ENCODE measurements at regions not wholly inside any gene's neighbourhood (a gene's known extent, or its start where the extent isn't known, plus 50 kb on each side); places are given as distances from the start of the nearest gene placed in this dataset.
"Not testable (repeated sequence)": the region's sequence is repeated elsewhere in the genome, so short reads cannot be mapped to it uniquely, and the experiment has no call there.

GRCh38 chr6:3672339-3672738 lies 79.2 kb downstream of the PXDC1 start:
- not testable (repeated sequence) for ATAC-seq; H3K27me3 Mint-ChIP-seq; H3K9me3 ChIP-seq (ENCODE audit: control insufficient read depth, low read length, poor library complexity, severe bottlenecking); H3K36me3 Mint-ChIP-seq (ENCODE audit: low read depth); H3K4me3 Mint-ChIP-seq; H3K27ac Mint-ChIP-seq; DNase-seq; H3K4me1 Mint-ChIP-seq

- Mint-ChIP-seq H3K27me3 (no peaks in the 10 kb centered on the region), H3K4me3 (no peak overlapping the region), H3K36me3 (ENCODE audit: low read depth) (no peaks in the 10 kb centered on the region), H3K4me1 (no peaks in the 10 kb centered on the region), H3K27ac (no peak overlapping the region)
- ATAC-seq (no peak), DNase-seq (no peak)
- H3K9me3 ChIP-seq (ENCODE audit: control insufficient read depth, low read length, poor library complexity, severe bottlenecking): no peaks in the 10 kb centered on the region
Observed at GRCh38 chr6:3671382-3671781, 80.1 kb downstream of the PXDC1 start.

- Mint-ChIP-seq H3K27me3 (peaks cover under 1% of the 10 kb centered on the region), H3K4me3 (no peak overlapping the region), H3K36me3 (ENCODE audit: low read depth) (no peaks in the 10 kb centered on the region), H3K4me1 (no peaks in the 10 kb centered on the region), H3K27ac (no peak overlapping the region)
- DNase-seq (no peak), ATAC-seq (no peak)
- peaks cover 3% of the 10 kb centered on the region for H3K9me3 ChIP-seq (ENCODE audit: control insufficient read depth, low read length, poor library complexity, severe bottlenecking)
Observed at GRCh38 chr6:3670356-3670755, 81.2 kb downstream of the PXDC1 start.

- Mint-ChIP-seq H3K4me1 (no peaks in the 10 kb centered on the region), H3K27me3 (peaks cover 5% of the 10 kb centered on the region), H3K4me3 (no peak overlapping the region), H3K27ac (no peak overlapping the region), H3K36me3 (ENCODE audit: low read depth) (no peaks in the 10 kb centered on the region)
- H3K9me3 ChIP-seq (ENCODE audit: control insufficient read depth, low read length, poor library complexity, severe bottlenecking): peaks cover 3% of the 10 kb centered on the region
- ATAC-seq: no peak
- DNase-seq: no peak
Observed at GRCh38 chr6:3669916-3670315, 81.6 kb downstream of the PXDC1 start.

GRCh38 chr6:3665608-3666007 lies 85.9 kb downstream of the PXDC1 start:
- Mint-ChIP-seq H3K27ac (no peak overlapping the region), H3K36me3 (ENCODE audit: low read depth) (no peaks in the 10 kb centered on the region), H3K4me3 (no peak overlapping the region), H3K4me1 (no peaks in the 10 kb centered on the region), H3K27me3 (peaks cover 18% of the 10 kb centered on the region)
- DNase-seq (no peak), ATAC-seq (no peak)
- peaks cover 3% of the 10 kb centered on the region for H3K9me3 ChIP-seq (ENCODE audit: control insufficient read depth, low read length, poor library complexity, severe bottlenecking)

GRCh38 chr6:3664625-3665041 lies 86.9 kb downstream of the PXDC1 start:
- no peak for ATAC-seq

GRCh38 chr6:3663811-3664210 lies 87.7 kb downstream of the PXDC1 start:
- Mint-ChIP-seq H3K27me3 (peaks cover 32% of the 10 kb centered on the region), H3K4me3 (no peak overlapping the region), H3K4me1 (no peaks in the 10 kb centered on the region), H3K36me3 (ENCODE audit: low read depth) (no peaks in the 10 kb centered on the region), H3K27ac (no peak overlapping the region)
- ATAC-seq: no peak
- no peak for DNase-seq
- H3K9me3 ChIP-seq (ENCODE audit: control insufficient read depth, low read length, poor library complexity, severe bottlenecking): peaks cover 3% of the 10 kb centered on the region

More at GRCh38 chr6:3664625-3665041, 86.9 kb downstream of the PXDC1 start:
- no peak for DNase-seq
- Mint-ChIP-seq H3K36me3 (ENCODE audit: low read depth) (no peaks in the 10 kb centered on the region), H3K27me3 (peaks cover 28% of the 10 kb centered on the region), H3K27ac (no peak overlapping the region), H3K4me1 (no peaks in the 10 kb centered on the region), H3K4me3 (no peak overlapping the region)
- H3K9me3 ChIP-seq (ENCODE audit: control insufficient read depth, low read length, poor library complexity, severe bottlenecking): peaks cover 3% of the 10 kb centered on the region

- Mint-ChIP-seq H3K27me3 (peaks cover 32% of the 10 kb centered on the region), H3K4me1 (no peaks in the 10 kb centered on the region), H3K36me3 (ENCODE audit: low read depth) (no peaks in the 10 kb centered on the region), H3K27ac (no peak overlapping the region), H3K4me3 (no peak overlapping the region)
- H3K9me3 ChIP-seq (ENCODE audit: control insufficient read depth, low read length, poor library complexity, severe bottlenecking): peaks cover 3% of the 10 kb centered on the region
- no peak for DNase-seq
- ATAC-seq: no peak
Observed at GRCh38 chr6:3663081-3663480, 88.4 kb downstream of the PXDC1 start.

GRCh38 chr6:3661390-3661789 lies 90.1 kb downstream of the PXDC1 start:
- peaks cover 3% of the 10 kb centered on the region for H3K9me3 ChIP-seq (ENCODE audit: control insufficient read depth, low read length, poor library complexity, severe bottlenecking)
- H3K27ac Mint-ChIP-seq: no peak overlapping the region
- no peak for ATAC-seq
- DNase-seq: no peak
- H3K27me3 Mint-ChIP-seq: peaks cover 35% of the 10 kb centered on the region
- no peak overlapping the region for H3K4me3 Mint-ChIP-seq
- no peaks in the 10 kb centered on the region for H3K4me1 Mint-ChIP-seq
- no peaks in the 10 kb centered on the region for H3K36me3 Mint-ChIP-seq (ENCODE audit: low read depth)

- H3K36me3 Mint-ChIP-seq (ENCODE audit: low read depth): no peaks in the 10 kb centered on the region
- peaks cover 41% of the 10 kb centered on the region for H3K27me3 Mint-ChIP-seq
- H3K4me3 Mint-ChIP-seq: no peak overlapping the region
- no peak for ATAC-seq
- H3K9me3 ChIP-seq (ENCODE audit: control insufficient read depth, low read length, poor library complexity, severe bottlenecking): no peaks in the 10 kb centered on the region
- DNase-seq: no peak
- H3K27ac Mint-ChIP-seq: no peak overlapping the region
- no peaks in the 10 kb centered on the region for H3K4me1 Mint-ChIP-seq
Observed at GRCh38 chr6:3660473-3660872, 91.0 kb downstream of the PXDC1 start.

- ATAC-seq: no peak
- Mint-ChIP-seq H3K4me1 (no peaks in the 10 kb centered on the region), H3K4me3 (no peak overlapping the region), H3K27ac (no peak overlapping the region), H3K27me3 (peaks cover 41% of the 10 kb centered on the region), H3K36me3 (ENCODE audit: low read depth) (no peaks in the 10 kb centered on the region)
- H3K9me3 ChIP-seq (ENCODE audit: control insufficient read depth, low read length, poor library complexity, severe bottlenecking): no peaks in the 10 kb centered on the region
- DNase-seq: no peak
Observed at GRCh38 chr6:3659748-3660147, 91.8 kb downstream of the PXDC1 start.

- DNase-seq (no peak), ATAC-seq (no peak)
- no peak overlapping the region for H3K4me3 Mint-ChIP-seq
- H3K27ac Mint-ChIP-seq: no peak overlapping the region
- H3K36me3 Mint-ChIP-seq (ENCODE audit: low read depth): peaks cover 2% of the 10 kb centered on the region
- peaks cover 2% of the 10 kb centered on the region for H3K4me1 Mint-ChIP-seq
- peaks cover 56% of the 10 kb centered on the region for H3K27me3 Mint-ChIP-seq
- H3K9me3 ChIP-seq (ENCODE audit: control insufficient read depth, low read length, poor library complexity, severe bottlenecking): no peaks in the 10 kb centered on the region
Observed at GRCh38 chr6:3656076-3656475, 95.4 kb downstream of the PXDC1 start.

GRCh38 chr6:3654898-3655297 lies 96.6 kb downstream of the PXDC1 start:
- Mint-ChIP-seq H3K4me1 (peaks cover 5% of the 10 kb centered on the region), H3K27me3 (peaks cover 61% of the 10 kb centered on the region), H3K27ac (no peak overlapping the region), H3K36me3 (ENCODE audit: low read depth) (peaks cover 2% of the 10 kb centered on the region), H3K4me3 (no peak overlapping the region)
- no peaks in the 10 kb centered on the region for H3K9me3 ChIP-seq (ENCODE audit: control insufficient read depth, low read length, poor library complexity, severe bottlenecking)
- ATAC-seq (no peak), DNase-seq (no peak)

GRCh38 chr6:3654436-3654835 lies 97.1 kb downstream of the PXDC1 start:
- no peak for ATAC-seq
- Mint-ChIP-seq H3K27me3 (peaks cover 61% of the 10 kb centered on the region), H3K4me1 (peaks cover 5% of the 10 kb centered on the region), H3K4me3 (no peak overlapping the region), H3K27ac (no peak overlapping the region), H3K36me3 (ENCODE audit: low read depth) (peaks cover 2% of the 10 kb centered on the region)
- H3K9me3 ChIP-seq (ENCODE audit: control insufficient read depth, low read length, poor library complexity, severe bottlenecking): no peaks in the 10 kb centered on the region
- DNase-seq: no peak
